ENCODE measurements at regions not wholly inside any gene's neighbourhood (a gene's known extent, or its start where the extent isn't known, plus 50 kb on each side); places are given as distances from the start of the nearest gene placed in this dataset.

GRCh38 chr6:47414423-47415167, 63.0 kb upstream of the CD2AP start:
- WGBS (ENCODE audit: low lambda C conversion rate) = 1% methylated on average over 14 of the region's 14 CpGs
- TF ChIP-seq FOXJ3 (CRISPR knock-in tag; IDR thresholded peaks at IDR 0.05) = no peak
- no peak for TF ChIP-seq NRF1 (IDR thresholded peaks at IDR 0.05; ENCODE audit: low read depth, low read length)
- TF ChIP-seq MXI1 (IDR thresholded peaks at IDR 0.05; ENCODE audit: low read depth, low read length) = no peak
- no peak for TF ChIP-seq RXRA (IDR thresholded peaks at IDR 0.05; ENCODE audit: borderline replicate concordance, low read depth)
- no peak for TF ChIP-seq SIN3A (IDR thresholded peaks at IDR 0.05; ENCODE audit: borderline replicate concordance, low read depth, low read length)
- no peak for TF ChIP-seq NFIC (IDR thresholded peaks at IDR 0.05; ENCODE audit: borderline replicate concordance)
- TF ChIP-seq REST (IDR thresholded peaks at IDR 0.05; ENCODE audit: low read depth, low read length) = no peak
- TF ChIP-seq, protein P1, sequence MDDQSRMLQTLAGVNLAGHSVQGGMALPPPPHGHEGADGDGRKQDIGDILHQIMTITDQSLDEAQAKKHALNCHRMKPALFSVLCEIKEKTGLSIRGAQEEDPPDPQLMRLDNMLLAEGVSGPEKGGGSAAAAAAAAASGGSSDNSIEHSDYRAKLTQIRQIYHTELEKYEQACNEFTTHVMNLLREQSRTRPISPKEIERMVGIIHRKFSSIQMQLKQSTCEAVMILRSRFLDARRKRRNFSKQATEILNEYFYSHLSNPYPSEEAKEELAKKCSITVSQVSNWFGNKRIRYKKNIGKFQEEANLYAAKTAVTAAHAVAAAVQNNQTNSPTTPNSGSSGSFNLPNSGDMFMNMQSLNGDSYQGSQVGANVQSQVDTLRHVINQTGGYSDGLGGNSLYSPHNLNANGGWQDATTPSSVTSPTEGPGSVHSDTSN (IDR thresholded peaks at IDR 0.05) = no peak
- TF ChIP-seq FOXM1 (IDR thresholded peaks at IDR 0.05; ENCODE audit: low read depth) = no peak
- TF ChIP-seq MAX (IDR thresholded peaks at IDR 0.05; ENCODE audit: low read depth) = no peak
- no peak for TF ChIP-seq TAF1 (IDR thresholded peaks at IDR 0.05; ENCODE audit: borderline replicate concordance, low read depth, low read length)
- TF ChIP-seq SMC3 (IDR thresholded peaks at IDR 0.05; ENCODE audit: low read depth, low read length) = no peak
- Histone ChIP-seq H3K36me3 (replicated peaks in 1 of 2; ENCODE audit: control insufficient read depth in 1 of 2, insufficient read depth in 2 of 2, low read length in 1 of 2) (no peaks in the 10 kb centered on the region), H3K79me2 (ENCODE audit: insufficient read depth) (no peaks in the 10 kb centered on the region), H3K27me3 (ENCODE audit: insufficient read depth) (peaks cover 4% of the 10 kb centered on the region; the same call in 1 of the 2 replicates), H3K9me3 (no peaks in the 10 kb centered on the region), H3F3A (replicated peaks; ENCODE audit: insufficient read depth) (no peaks in the 10 kb centered on the region), H3K9me2 (no peaks in the 10 kb centered on the region), H3K27ac (ENCODE audit: low read depth in 2 of 2, low read length in 1 of 2) (no peak overlapping the region), H3K9ac (peak overlapping the region; percentile 5; the same call in 1 of the 2 replicates), H3K4me2 (peak overlapping the region; percentile 65), H2AFZ (ENCODE audit: low read depth) (peak overlapping the region; percentile 87), H4K20me1 (ENCODE audit: insufficient read depth) (no peaks in the 10 kb centered on the region), H3K4me1 (ENCODE audit: control insufficient read depth in 1 of 2, insufficient read depth in 2 of 2, low read depth in 1 of 2, low read length in 1 of 2) (peaks cover 0 to 2% of the 10 kb centered on the region in 2 experiments; a peak in 1 of 4 replicates), H3K4me3 (ENCODE audit: low read depth in 2 of 2, low read length in 1 of 2) (peak overlapping the region; percentile 45 to 56)
- DNase-seq = no peak
- POLR2A ChIA-PET = no interaction called here
- CTCF ChIA-PET = interaction anchor here (0.7 to 2.7 kb wide), 14 partner anchors 8 to 1996 kb away, joined by 3 to 12 read pairs (median 4); no protein-coding TSS in a partner anchor
